ENCODE measurements at regions not wholly inside any gene's neighbourhood (a gene's known extent, or its start where the extent isn't known, plus 50 kb on each side); places are given as distances from the start of the nearest gene placed in this dataset.

- no peak for DNase-seq
These were observed 238.0 kb upstream of the ATP2B1 start for GRCh38 chr12:89946518-89947135.

- no peak for DNase-seq
These were observed 236.5 kb upstream of the ATP2B1 start for GRCh38 chr12:89945123-89945522.

GRCh38 chr12:89943463-89943862 lies 234.8 kb upstream of the ATP2B1 start:
- peak; percentile 41 for DNase-seq

- DNase-seq: no peak
These were observed 232.8 kb upstream of the ATP2B1 start for GRCh38 chr12:89941436-89941835.

- DNase-seq: no peak
These were observed 231.0 kb upstream of the ATP2B1 start for GRCh38 chr12:89939522-89940215.

- DNase-seq: no peak
These were observed 228.0 kb upstream of the ATP2B1 start for GRCh38 chr12:89936631-89937030.

- peak; percentile 83 for DNase-seq
These were observed 227.2 kb upstream of the ATP2B1 start for GRCh38 chr12:89935850-89936249.

GRCh38 chr12:89933911-89934310 lies 225.3 kb upstream of the ATP2B1 start:
- no peak for DNase-seq

GRCh38 chr12:89932954-89933353 lies 224.3 kb upstream of the ATP2B1 start:
- DNase-seq: peak; percentile 28

GRCh38 chr12:89928467-89928866 lies 219.8 kb upstream of the ATP2B1 start:
- no peak for DNase-seq

- no peak for DNase-seq
These were observed 218.6 kb upstream of the ATP2B1 start for GRCh38 chr12:89927226-89927698.

GRCh38 chr12:89924191-89924590 lies 215.6 kb upstream of the ATP2B1 start:
- no peak for DNase-seq

GRCh38 chr12:89923091-89923490 lies 214.5 kb upstream of the ATP2B1 start:
- no peak for DNase-seq

- no peak for DNase-seq
These were observed 212.2 kb upstream of the ATP2B1 start for GRCh38 chr12:89920866-89921265.

GRCh38 chr12:89919241-89919906 lies 210.7 kb upstream of the ATP2B1 start:
- DNase-seq: no peak

GRCh38 chr12:89918172-89918846 lies 209.7 kb upstream of the ATP2B1 start:
- no peak for DNase-seq

- DNase-seq: no peak
These were observed 201.1 kb upstream of the ATP2B1 start for GRCh38 chr12:89909753-89910152.

- no peak for DNase-seq
These were observed 199.0 kb upstream of the ATP2B1 start for GRCh38 chr12:89907659-89908058.

- no peak for DNase-seq
These were observed 198.2 kb upstream of the ATP2B1 start for GRCh38 chr12:89906824-89907223.

GRCh38 chr12:89906178-89906577 lies 197.5 kb upstream of the ATP2B1 start:
- no peak for DNase-seq

- DNase-seq: peak; percentile 5
These were observed 193.4 kb upstream of the ATP2B1 start for GRCh38 chr12:89901906-89902642.

GRCh38 chr12:89901319-89901718 lies 192.7 kb upstream of the ATP2B1 start:
- DNase-seq: no peak

- DNase-seq: no peak
These were observed 191.0 kb upstream of the ATP2B1 start for GRCh38 chr12:89899651-89900050.

All from activated CD4-positive, alpha-beta T cell treated with anti-CD3 and anti-CD28 coated beads, Interleukin-10, Interleukin-2, amounts not matched to agents 100 ng/mL and 50 ng/mL, durations not matched to agents 16 hours and 8 hours (primary cell).